Astrocyte of the hippocampus (primary cell): ENCODE measurements at regions not wholly inside any gene's neighbourhood (a gene's known extent, or its start where the extent isn't known, plus 50 kb on each side); places are given as distances from the start of the nearest gene placed in this dataset.
A peak's percentile ranks its signal among the peaks of the same experiment; 100 is the strongest.

Source experiments
- DNase-seq: peaks from one replicate; pipeline ENCODE4 v3.0.0; 2011; ENCODE audit warnings: low read depth, low spot score

- no peak for DNase-seq
These were observed 995.5 kb upstream of the GOT2 start for GRCh38 chr16:59729613-59730012.

- no peak for DNase-seq
These were observed 985.0 kb upstream of the GOT2 start for GRCh38 chr16:59719121-59719520.

- DNase-seq: no peak
These were observed 973.5 kb upstream of the GOT2 start for GRCh38 chr16:59707436-59708226.

GRCh38 chr16:59701963-59702930 lies 968.1 kb upstream of the GOT2 start:
- no peak for DNase-seq

DNA sequence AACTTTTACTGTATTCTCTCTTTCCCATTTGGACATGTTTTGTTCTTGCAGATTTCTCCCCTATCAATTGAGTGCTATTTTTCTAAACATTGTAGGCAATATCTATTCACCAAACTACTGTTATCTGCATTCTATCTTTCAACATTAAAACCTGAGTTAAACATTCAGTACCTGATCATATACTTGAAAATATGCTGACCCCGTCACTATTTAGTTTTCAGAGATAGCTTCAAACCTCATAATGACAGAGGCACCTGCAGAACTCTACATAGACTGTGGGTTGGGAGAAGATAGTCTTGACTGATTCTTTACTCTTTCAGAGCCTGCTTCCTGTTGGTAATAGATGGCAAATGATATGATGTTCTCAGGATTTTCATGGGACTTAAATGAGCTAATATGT lies 965.7 kb upstream of the GOT2 start:
- no peak for DNase-seq

GRCh38 chr16:59698346-59699020 lies 964.4 kb upstream of the GOT2 start:
- DNase-seq: peak; percentile 44

DNA sequence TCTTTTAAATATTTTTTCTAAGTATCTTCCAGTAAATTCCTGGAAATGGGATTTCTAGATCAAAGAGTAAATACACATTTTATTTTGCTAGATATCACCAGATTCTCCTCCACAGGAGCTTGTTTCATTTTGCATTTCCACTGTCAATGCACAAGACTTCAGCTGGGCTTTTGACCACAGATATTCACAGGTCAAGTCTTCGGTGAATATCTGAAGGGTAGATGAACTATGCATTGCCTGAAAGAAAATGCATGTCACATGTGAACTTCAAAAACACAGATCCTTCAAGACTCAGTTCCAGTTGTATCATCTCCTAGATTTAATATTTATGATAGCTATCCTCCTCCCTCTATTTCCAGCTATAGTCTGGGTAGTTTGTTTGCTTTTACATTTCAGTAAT lies 963.6 kb upstream of the GOT2 start:
- DNase-seq: peak; percentile 18

- DNase-seq: no peak
These were observed 963.1 kb upstream of the GOT2 start for GRCh38 chr16:59697236-59697635.

DNA sequence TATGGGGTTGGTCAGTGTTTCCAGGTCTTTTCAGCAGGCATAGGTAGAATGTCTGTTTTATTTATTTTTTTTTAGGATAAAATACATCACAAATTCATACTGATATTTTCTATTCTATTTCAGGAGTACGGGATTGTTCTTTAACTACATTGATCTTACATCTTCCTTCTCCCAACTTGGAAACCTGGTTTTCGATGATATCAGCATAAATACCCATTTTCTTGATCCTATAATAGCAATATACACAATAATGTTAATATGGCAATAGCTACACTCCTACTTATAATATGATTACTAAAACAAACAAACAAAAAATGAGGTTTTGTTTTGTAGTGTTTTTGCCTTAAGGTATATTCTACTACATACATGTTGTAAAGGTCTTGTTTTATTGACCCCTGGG lies 962.4 kb upstream of the GOT2 start:
- no peak for DNase-seq

DNA sequence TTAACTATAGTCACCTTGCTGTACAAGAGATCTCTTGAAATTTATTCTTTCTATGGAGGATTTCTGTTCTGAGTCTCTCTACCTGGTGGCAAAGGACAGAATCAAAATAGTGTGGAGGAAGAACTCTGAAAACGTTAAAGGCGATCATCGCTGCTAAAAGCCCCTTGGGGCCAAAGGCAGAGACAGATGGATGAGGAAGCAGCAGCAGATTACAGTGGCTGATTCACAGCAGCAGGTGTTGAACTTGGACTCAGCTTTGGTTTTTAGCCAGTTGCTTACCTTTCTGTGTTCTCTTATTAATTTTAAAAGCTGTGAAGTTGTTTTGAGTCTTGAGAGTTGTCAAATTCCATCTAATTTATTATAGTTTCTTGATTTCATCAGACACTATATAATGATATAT lies 956.1 kb upstream of the GOT2 start:
- no peak for DNase-seq

GRCh38 chr16:59688006-59688405 lies 953.9 kb upstream of the GOT2 start:
- no peak for DNase-seq

DNA sequence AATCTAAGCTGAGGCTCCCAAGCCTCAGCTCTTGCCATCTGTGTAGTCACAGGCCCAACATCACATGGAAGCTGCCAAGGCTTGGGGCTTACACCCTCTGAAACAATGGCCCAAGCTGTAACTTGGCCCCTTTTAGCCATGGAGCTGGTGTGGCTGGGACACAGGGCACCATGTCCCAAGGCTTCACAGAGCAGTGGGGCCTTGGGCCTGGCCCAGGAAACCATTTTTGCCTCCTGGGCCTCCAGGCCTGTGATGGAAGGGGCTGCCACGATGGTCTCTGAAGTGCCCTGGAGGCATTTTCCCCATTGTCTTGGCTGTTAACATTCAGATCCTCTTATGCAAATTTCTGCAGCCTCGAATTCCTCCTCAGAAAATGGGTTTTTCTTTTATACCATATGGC lies 952.3 kb upstream of the GOT2 start:
- DNase-seq: no peak

GRCh38 chr16:59684911-59685310 lies 950.8 kb upstream of the GOT2 start:
- DNase-seq: peak; percentile 10

- no peak for DNase-seq
These were observed 949.6 kb upstream of the GOT2 start for GRCh38 chr16:59683709-59684108.

- no peak for DNase-seq
These were observed 931.6 kb upstream of the GOT2 start for GRCh38 chr16:59665618-59666220.

- no peak for DNase-seq
These were observed 924.5 kb upstream of the GOT2 start for GRCh38 chr16:59658572-59658971.

- peak; percentile 57 for DNase-seq
These were observed 920.9 kb upstream of the GOT2 start for GRCh38 chr16:59655031-59655430.

DNA sequence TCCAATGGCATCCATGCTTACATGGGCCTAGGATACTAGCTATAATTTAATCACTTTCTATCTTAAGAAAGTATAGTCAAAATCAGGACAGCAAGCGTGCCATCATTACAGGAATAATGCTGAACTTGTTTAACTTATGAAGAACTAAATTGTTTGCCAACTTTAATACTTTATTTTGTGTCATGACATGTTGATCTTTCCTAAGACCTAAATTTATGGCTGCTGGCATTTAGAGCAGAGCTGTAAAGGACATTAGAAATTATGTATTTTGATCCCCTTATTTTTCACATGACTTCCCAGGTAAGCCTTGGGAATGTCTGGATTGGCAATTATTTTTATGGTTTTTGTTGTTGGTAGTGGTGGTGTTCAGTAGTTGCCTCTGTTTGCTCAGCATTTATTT lies 920.3 kb upstream of the GOT2 start:
- no peak for DNase-seq

DNA sequence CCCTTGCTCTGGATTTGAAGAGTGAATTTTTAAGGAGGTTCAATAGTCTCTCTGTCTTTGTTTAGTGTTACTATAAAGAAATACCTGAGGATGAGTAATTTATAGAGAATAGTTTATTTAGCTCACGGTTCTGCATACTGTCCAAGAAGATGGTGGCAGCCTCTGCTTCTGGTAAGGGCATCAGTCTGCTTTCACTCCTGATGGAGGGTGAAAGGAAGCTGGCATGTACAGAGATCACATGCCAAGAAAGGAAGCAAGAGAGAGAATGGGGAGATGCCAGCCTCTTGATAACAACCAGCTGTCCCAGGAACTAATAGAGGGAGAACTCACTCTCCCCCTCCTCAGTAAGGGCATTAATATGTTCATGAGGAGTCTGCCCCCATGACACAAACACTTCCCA lies 917.5 kb upstream of the GOT2 start:
- DNase-seq: no peak

- DNase-seq: no peak
These were observed 911.1 kb upstream of the GOT2 start for GRCh38 chr16:59645194-59645593.

DNA sequence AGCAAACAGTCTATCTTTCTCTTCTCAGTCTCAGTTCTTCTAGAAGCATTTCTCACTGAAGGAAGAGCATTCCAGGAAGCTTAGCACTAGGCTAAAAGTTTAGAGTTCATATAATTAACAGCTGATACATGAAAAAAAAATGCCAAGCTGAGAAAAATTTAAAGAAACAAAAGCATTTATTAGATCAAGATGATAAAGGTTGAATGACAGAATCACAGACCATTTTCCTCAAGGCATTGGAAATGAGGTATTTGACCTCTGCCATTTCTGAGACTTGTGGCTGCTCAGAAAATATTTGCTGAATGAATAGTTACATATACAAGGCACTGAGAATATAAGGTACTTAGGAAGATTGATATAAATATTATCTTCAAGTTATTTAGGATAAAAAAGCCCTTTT lies 901.6 kb upstream of the GOT2 start:
- peak; percentile 26 for DNase-seq

DNA sequence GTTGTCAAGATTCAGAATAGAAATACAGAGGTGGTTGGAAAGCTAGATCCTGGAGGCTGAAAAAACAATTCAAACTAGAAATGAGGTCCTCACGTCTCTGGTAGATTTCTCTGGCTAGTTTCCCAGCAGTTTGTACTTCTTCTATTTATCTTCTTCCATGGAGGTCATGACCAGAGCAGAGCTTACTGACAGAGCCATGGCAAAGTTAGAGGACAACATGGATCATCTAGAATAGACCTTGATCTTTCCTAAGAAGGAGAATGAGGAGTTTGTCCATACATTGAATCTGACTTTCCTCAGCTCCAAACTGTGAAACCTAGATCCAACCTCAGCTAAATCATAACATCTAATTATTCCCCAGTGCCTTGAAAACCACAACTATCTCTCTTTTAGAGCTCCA lies 900.8 kb upstream of the GOT2 start:
- DNase-seq: peak; percentile 31
